B cell (primary cell): ENCODE measurements at regions not wholly inside any gene's neighbourhood (a gene's known extent, or its start where the extent isn't known, plus 50 kb on each side); places are given as distances from the start of the nearest gene placed in this dataset.

Experiments used
- ATAC-seq: fragments of 200-7000 bp; cut with Tn5 transposase; one replicate; pipeline ENCODE4 v1.10.0; 2021; ENCODE audit warnings: low read depth, mild to moderate bottlenecking, moderate number of reproducible peaks, moderate library complexity
- CTCF ChIA-PET: fragments of 350-600 bp; sonication (Branson Sonifier 250); formaldehyde crosslinking; loops from one replicate; lab custom pipeline; 2021; ENCODE audit warnings: antibody characterized with exemption, inconsistent platforms; lab: Charles Lee
- POLR2A ChIA-PET: fragments of 350-600 bp; sonication (Branson Sonifier 250); formaldehyde crosslinking; loops from one replicate; lab custom pipeline; 2021; ENCODE audit warnings: antibody characterized with exemption; lab: Charles Lee
- DNase-seq: peaks from one replicate; pipeline ENCODE4 v3.0.0; 2013
- H2AFZ ChIP-seq: 2 replicates; pipeline ENCODE4 v1.6.1; 2012; ENCODE audit warnings: mild to moderate bottlenecking, low read depth, low read length; ENCODE audit not compliant: insufficient read depth, poor library complexity, severe bottlenecking
- H3K27ac ChIP-seq, 2 donors: 1 replicate in 1 of 2; 2 replicates in 1 of 2; pipeline ENCODE4 v1.5.1; 2012 to 2013; ENCODE audit warnings: low read length in 2 of 2, mild to moderate bottlenecking in 2 of 2, moderate library complexity in 1 of 2
- H3K27me3 ChIP-seq, 4 experiments: fragments of 200-600 bp in 1 of 4; sonication (generic) in 1 of 4; replicated peaks in 1 of 4; 1 replicate in 2 of 4; 2 replicates in 2 of 4; pipeline versions ENCODE4 v1.6.1 to v1.7.0; 2013 to 2016; ENCODE audit warnings: low read length in 3 of 4, mild to moderate bottlenecking in 2 of 4, mixed read lengths in 1 of 4, moderate library complexity in 1 of 4; ENCODE audit not compliant: insufficient read depth in 4 of 4, control insufficient read depth in 3 of 4; ENCODE audit errors: control extremely low read depth in 1 of 4
- H3K36me3 ChIP-seq, 2 experiments: replicated peaks in 1 of 2; 1 replicate in 1 of 2; 2 replicates in 1 of 2; pipeline versions ENCODE4 v1.6.1 to v1.7.1; 2013; ENCODE audit warnings: low read length in 1 of 2; ENCODE audit not compliant: insufficient read depth in 2 of 2, control insufficient read depth in 1 of 2; ENCODE audit errors: control extremely low read depth in 1 of 2, extremely low read depth in 1 of 2
- H3K4me1 ChIP-seq, 2 donors: fragments of 200-600 bp in 1 of 2; sonication (generic) in 1 of 2; 1 replicate in 1 of 2; 2 replicates in 1 of 2; pipeline versions ENCODE4 v1.5.1 to v1.6.1; 2013 to 2017; ENCODE audit warnings: low read length in 2 of 2; ENCODE audit not compliant: control insufficient read depth in 2 of 2, insufficient read depth in 2 of 2
- H3K4me2 ChIP-seq: replicated peaks from 2 replicates; pipeline ENCODE3; 2012; ENCODE audit warnings: mild to moderate bottlenecking, low read depth, low read length; ENCODE audit not compliant: poor library complexity, severe bottlenecking
- H3K4me3 ChIP-seq, 5 experiments: fragments of 200-600 bp in 1 of 5; sonication (generic) in 1 of 5; 1 replicate in 3 of 5; 2 replicates in 2 of 5; pipeline versions ENCODE4 v1.5.1 to v1.7.0; 2011 to 2016; ENCODE audit warnings: low read length in 4 of 5, mild to moderate bottlenecking in 4 of 5, low read depth in 2 of 5, control low read depth in 1 of 5, moderate library complexity in 1 of 5; ENCODE audit not compliant: insufficient read depth in 1 of 5; ENCODE audit errors: control extremely low read depth in 1 of 5, extremely low read depth in 1 of 5
- H3K79me2 ChIP-seq: fragments of 200-600 bp; sonication (generic); one replicate; pipeline ENCODE4 v1.6.0; 2016; ENCODE audit warnings: low read length; ENCODE audit not compliant: control insufficient read depth, insufficient read depth
- H3K9ac ChIP-seq: fragments of 200-600 bp; sonication (generic); 2 replicates; pipeline ENCODE4 v1.6.1; 2017; ENCODE audit warnings: mild to moderate bottlenecking, low read length, moderate library complexity
- H3K9me3 ChIP-seq, 3 donors: one replicate each; pipeline versions ENCODE4 v1.6.1 to v1.7.1; 2013; ENCODE audit warnings: low read length in 2 of 3; ENCODE audit not compliant: control insufficient read depth in 2 of 3, insufficient read depth in 1 of 3; ENCODE audit errors: control extremely low read depth in 1 of 3
- H4K20me1 ChIP-seq: 2 replicates; pipeline ENCODE4 v1.6.0; 2012; ENCODE audit warnings: mild to moderate bottlenecking, low read length; ENCODE audit not compliant: insufficient read depth, control insufficient read depth, poor library complexity, severe bottlenecking
- H3K27ac Mint-ChIP-seq: one replicate; pipeline ENCODE4 v1.8.0; 2021; ENCODE audit warnings: mixed read lengths
- H3K27me3 Mint-ChIP-seq: one replicate; pipeline ENCODE4 v1.8.0; 2021; ENCODE audit warnings: mixed read lengths
- H3K4me1 Mint-ChIP-seq: one replicate; pipeline ENCODE4 v1.8.0; 2021; ENCODE audit warnings: mixed read lengths
- H3K4me3 Mint-ChIP-seq: one replicate; pipeline ENCODE4 v1.8.0; 2021; ENCODE audit warnings: mixed read lengths
- H3K9me3 Mint-ChIP-seq: one replicate; pipeline ENCODE4 v1.8.0; 2022; ENCODE audit warnings: mixed read lengths; ENCODE audit not compliant: insufficient read depth
- CTCF ChIP-seq: fragments of 200-600 bp; IDR thresholded peaks from one replicate; pipeline ENCODE4 v1.8.0; 2022; ENCODE audit warnings: antibody characterized with exemption, mild to moderate bottlenecking
- EZH2 ChIP-seq: IDR thresholded peaks from 2 replicates; pipeline ENCODE4 v1.6.1; 2012; ENCODE audit warnings: borderline replicate concordance, low read depth, mild to moderate bottlenecking, moderate library complexity, low read length; ENCODE audit not compliant: insufficient read depth, poor library complexity, severe bottlenecking
- WGBS: methylation state at CpG from one replicate; pipeline ENCODE4 v1.1.5; 2013; ENCODE audit warnings: missing lambda C conversion rate; ENCODE audit not compliant: insufficient coverage; 5-methylcytosine and 5-hydroxymethylcytosine counted together
- intact Hi-C: fragments of 100-400 bp; cut with micrococcal nuclease; formaldehyde crosslinking; loops from one replicate; pipeline ENCODE4 v1.10.0; 2022

- intact Hi-C loops: no loop called here
- Histone ChIP-seq H3K9me3 (no peaks in the 10 kb centered on the region), H4K20me1 (no peaks in the 10 kb centered on the region), H3K27ac (no peak overlapping the region), H3K36me3 (no peaks in the 10 kb centered on the region), H3K9ac (no peak overlapping the region), H2AFZ (no peak overlapping the region), H3K4me2 (no peak overlapping the region), H3K79me2 (no peaks in the 10 kb centered on the region), H3K4me3 (no peak overlapping the region), H3K4me1 (no peaks in the 10 kb centered on the region), H3K27me3 (peaks cover 0 to 4% (median 0%) of the 10 kb centered on the region in 4 experiments)
- Mint-ChIP-seq H3K9me3 (no peaks in the 10 kb centered on the region), H3K4me3 (no peak overlapping the region), H3K27ac (no peak overlapping the region), H3K27me3 (peaks cover 21% of the 10 kb centered on the region), H3K4me1 (no peaks in the 10 kb centered on the region)
- CTCF ChIA-PET: no interaction called here
- POLR2A ChIA-PET: no interaction called here
- ATAC-seq (no peak), DNase-seq (no peak)
- WGBS: 77% methylated on average over 3 of the region's 4 CpGs
- no peak for TF ChIP-seq CTCF
- no peak for TF ChIP-seq EZH2
Measured at GRCh38 chr4:55177461-55177860, 52.1 kb upstream of the KDR start.

GRCh38 chr4:55178226-55179005, 53.0 kb upstream of the KDR start:
- Histone ChIP-seq H3K4me3 (no peak overlapping the region), H4K20me1 (no peaks in the 10 kb centered on the region), H3K36me3 (no peaks in the 10 kb centered on the region), H3K27ac (no peak overlapping the region), H3K9ac (no peak overlapping the region), H2AFZ (no peak overlapping the region), H3K79me2 (no peaks in the 10 kb centered on the region), H3K4me1 (no peaks in the 10 kb centered on the region), H3K4me2 (no peak overlapping the region), H3K9me3 (no peaks in the 10 kb centered on the region), H3K27me3 (no peaks in the 10 kb centered on the region)
- ATAC-seq (no peak), DNase-seq (no peak)
- H3K4me1 Mint-ChIP-seq: no peaks in the 10 kb centered on the region
- H3K27me3 Mint-ChIP-seq: peaks cover 16% of the 10 kb centered on the region
- H3K9me3 Mint-ChIP-seq: no peaks in the 10 kb centered on the region
- 50% methylated on average over 1 of the region's 7 CpGs for WGBS
- no peak overlapping the region for H3K27ac Mint-ChIP-seq
- intact Hi-C loops: no loop called here
- no peak for TF ChIP-seq CTCF
- no peak for TF ChIP-seq EZH2
- H3K4me3 Mint-ChIP-seq: no peak overlapping the region
- ChIA-PET CTCF (no interaction called here), POLR2A (no interaction called here)
